Prostate gland (tissue), 2 donors: ENCODE measurements at regions not wholly inside any gene's neighbourhood (a gene's known extent, or its start where the extent isn't known, plus 50 kb on each side); places are given as distances from the start of the nearest gene placed in this dataset.

Source experiments
- POLR2A ChIP-seq: fragments of 450-650 bp; IDR thresholded peaks from one replicate; pipeline ENCODE4 v1.6.1; 2016; ENCODE audit warnings: antibody characterized with exemption, mild to moderate bottlenecking
- TF ChIP-seq, protein P1 (sequence below), 4 experiments: fragments of 200-600 bp in 2 of 4; fragments of 450-650 bp in 2 of 4; sonication (generic) in 2 of 4; IDR thresholded peaks; 1 replicate in 3 of 4; 2 replicates in 1 of 4; pipeline ENCODE4 v1.5.1; 2016 to 2019; ENCODE audit warnings: antibody characterized with exemption in 4 of 4, mild to moderate bottlenecking in 2 of 4, moderate library complexity in 2 of 4

DNA sequence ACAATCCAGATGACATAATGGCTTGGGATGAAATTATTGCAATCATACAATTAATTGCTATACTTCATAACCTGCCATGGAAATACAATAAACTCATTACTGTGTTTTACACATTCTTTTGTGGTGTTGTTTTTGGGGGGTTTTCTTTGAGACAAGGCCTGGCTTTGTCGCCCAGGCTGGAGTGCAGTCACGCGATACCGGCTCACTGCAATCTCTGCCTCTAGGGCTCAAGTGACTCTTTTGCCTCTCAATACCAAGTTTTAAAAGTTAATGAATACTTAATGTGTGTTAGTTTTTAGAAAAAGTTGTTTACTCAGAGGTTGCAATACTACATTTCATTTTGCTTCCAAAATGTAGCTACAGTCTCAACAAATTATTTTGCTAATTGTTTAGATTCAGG, 598.4 kb downstream of the CHSY3 start:
- TF ChIP-seq, protein P1, sequence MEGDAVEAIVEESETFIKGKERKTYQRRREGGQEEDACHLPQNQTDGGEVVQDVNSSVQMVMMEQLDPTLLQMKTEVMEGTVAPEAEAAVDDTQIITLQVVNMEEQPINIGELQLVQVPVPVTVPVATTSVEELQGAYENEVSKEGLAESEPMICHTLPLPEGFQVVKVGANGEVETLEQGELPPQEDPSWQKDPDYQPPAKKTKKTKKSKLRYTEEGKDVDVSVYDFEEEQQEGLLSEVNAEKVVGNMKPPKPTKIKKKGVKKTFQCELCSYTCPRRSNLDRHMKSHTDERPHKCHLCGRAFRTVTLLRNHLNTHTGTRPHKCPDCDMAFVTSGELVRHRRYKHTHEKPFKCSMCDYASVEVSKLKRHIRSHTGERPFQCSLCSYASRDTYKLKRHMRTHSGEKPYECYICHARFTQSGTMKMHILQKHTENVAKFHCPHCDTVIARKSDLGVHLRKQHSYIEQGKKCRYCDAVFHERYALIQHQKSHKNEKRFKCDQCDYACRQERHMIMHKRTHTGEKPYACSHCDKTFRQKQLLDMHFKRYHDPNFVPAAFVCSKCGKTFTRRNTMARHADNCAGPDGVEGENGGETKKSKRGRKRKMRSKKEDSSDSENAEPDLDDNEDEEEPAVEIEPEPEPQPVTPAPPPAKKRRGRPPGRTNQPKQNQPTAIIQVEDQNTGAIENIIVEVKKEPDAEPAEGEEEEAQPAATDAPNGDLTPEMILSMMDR (IDR thresholded peaks at IDR 0.05) = no peak
- TF ChIP-seq POLR2A = no peak
